ENCODE measurements at regions not wholly inside any gene's neighbourhood (a gene's known extent, or its start where the extent isn't known, plus 50 kb on each side); places are given as distances from the start of the nearest gene placed in this dataset.
"Not testable (repeated sequence)": the region's sequence is repeated elsewhere in the genome, so short reads cannot be mapped to it uniquely, and the experiment has no call there.

DNA sequence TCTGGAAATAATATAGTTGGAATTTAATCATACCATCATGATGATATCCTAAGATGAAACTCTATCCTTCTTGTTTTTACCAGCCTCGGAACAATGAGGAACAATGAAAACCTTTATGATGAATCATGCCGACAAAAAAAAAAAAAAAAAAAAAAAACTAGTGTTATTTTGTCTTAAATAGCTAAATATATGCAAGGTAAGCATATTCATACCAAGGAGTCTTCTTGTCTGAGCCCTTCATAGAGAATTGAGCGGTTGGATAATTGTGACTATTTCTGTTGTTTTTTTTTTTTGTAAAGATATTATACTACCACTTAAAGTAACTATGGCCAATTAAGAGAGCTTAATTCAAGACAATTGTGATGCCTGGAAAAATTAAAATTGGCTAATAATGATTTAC is 244.0 kb upstream of the PCDH9 start:
- H3K9me3 ChIP-seq (ENCODE audit: control insufficient read depth, insufficient read depth, low read length): no peaks in the 10 kb centered on the region
- no peak overlapping the region for H3K4me3 ChIP-seq (ENCODE audit: low read depth, low read length)
- H3K36me3 ChIP-seq (ENCODE audit: control insufficient read depth, insufficient read depth, low read length): no peaks in the 10 kb centered on the region
- H3K27me3 ChIP-seq (ENCODE audit: control insufficient read depth, insufficient read depth, low read length): no peaks in the 10 kb centered on the region
- H3K4me1 ChIP-seq (ENCODE audit: control insufficient read depth, insufficient read depth, low read length): no peaks in the 10 kb centered on the region
- H3K27ac ChIP-seq (ENCODE audit: low read depth, low read length): no peak overlapping the region
- H3K9ac ChIP-seq (ENCODE audit: low read depth, low read length): no peak overlapping the region

DNA sequence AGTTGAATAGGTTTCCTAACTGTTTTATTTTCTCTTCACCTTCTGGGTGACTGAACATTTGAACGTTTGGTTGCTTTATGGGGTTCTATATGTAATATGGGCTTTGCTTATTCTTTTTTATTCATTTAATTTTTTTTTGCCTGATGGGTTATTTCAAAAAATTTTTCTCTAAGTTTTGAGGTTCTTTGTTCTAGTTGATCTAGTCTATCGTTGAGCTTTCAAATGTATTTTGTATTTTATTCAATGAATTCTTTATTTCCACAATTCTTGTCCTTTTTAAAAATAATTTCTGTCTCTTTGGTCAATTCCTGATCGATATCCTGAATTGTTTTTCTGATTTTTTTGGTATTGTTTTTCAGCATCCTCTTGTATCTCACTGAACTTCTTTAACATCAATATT is 239.5 kb upstream of the PCDH9 start:
- Histone ChIP-seq H3K36me3 (ENCODE audit: control insufficient read depth, insufficient read depth, low read length) (no peaks in the 10 kb centered on the region), H3K4me1 (ENCODE audit: control insufficient read depth, insufficient read depth, low read length) (no peaks in the 10 kb centered on the region), H3K4me3 (ENCODE audit: low read depth, low read length) (no peak overlapping the region), H3K27ac (ENCODE audit: low read depth, low read length) (no peak overlapping the region), H3K27me3 (ENCODE audit: control insufficient read depth, insufficient read depth, low read length) (no peaks in the 10 kb centered on the region), H3K9me3 (ENCODE audit: control insufficient read depth, insufficient read depth, low read length) (no peaks in the 10 kb centered on the region), H3K9ac (ENCODE audit: low read depth, low read length) (no peak overlapping the region)

DNA sequence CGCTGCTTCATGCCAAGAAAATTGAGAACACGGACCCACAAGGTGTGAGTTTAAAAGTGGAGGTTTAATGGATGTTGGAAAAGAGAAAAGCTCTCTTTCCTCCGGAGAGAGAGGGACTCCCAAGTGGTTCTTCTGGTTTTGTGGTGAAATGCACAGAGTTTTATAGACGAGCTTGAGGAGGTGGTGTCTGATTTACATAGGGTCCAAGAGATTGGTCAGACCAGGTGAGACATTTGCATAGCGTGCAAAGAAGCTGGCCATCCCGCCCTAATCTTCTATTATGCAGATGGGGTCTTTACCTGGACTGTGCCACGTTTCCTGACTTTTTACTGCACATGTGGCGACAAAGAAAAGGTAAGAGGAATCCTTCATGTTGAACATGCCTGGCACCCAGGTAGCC is 236.4 kb upstream of the PCDH9 start:
- no peaks in the 10 kb centered on the region for H3K9me3 ChIP-seq (ENCODE audit: control insufficient read depth, insufficient read depth, low read length)
- H3K4me1 ChIP-seq (ENCODE audit: control insufficient read depth, insufficient read depth, low read length): no peaks in the 10 kb centered on the region
- no peaks in the 10 kb centered on the region for H3K27me3 ChIP-seq (ENCODE audit: control insufficient read depth, insufficient read depth, low read length)
- no peak overlapping the region for H3K9ac ChIP-seq (ENCODE audit: low read depth, low read length)
- no peaks in the 10 kb centered on the region for H3K36me3 ChIP-seq (ENCODE audit: control insufficient read depth, insufficient read depth, low read length)
- no peak overlapping the region for H3K27ac ChIP-seq (ENCODE audit: low read depth, low read length)
- H3K4me3 ChIP-seq (ENCODE audit: low read depth, low read length): no peak overlapping the region

DNA sequence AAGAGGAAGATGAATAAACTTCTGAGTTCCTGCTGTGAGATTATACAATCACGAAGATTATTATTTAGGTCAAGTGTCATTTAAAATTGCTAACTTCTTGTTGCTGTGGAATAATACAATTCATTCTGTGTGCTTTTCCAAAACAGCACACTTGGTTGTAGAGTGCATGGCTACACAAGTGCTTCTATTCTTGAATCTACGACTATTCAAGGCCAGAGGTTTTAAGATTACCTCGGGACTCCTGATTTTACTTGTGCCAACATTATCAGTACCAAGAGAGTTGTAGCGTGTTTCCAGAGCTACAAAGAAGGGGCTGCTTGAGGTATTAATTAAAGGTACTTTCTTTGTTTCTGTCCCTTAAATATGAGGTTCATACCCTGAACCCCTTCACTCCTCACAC is 234.0 kb upstream of the PCDH9 start:
- Histone ChIP-seq H3K27me3 (ENCODE audit: control insufficient read depth, insufficient read depth, low read length) (no peaks in the 10 kb centered on the region), H3K9ac (ENCODE audit: low read depth, low read length) (no peak overlapping the region), H3K27ac (ENCODE audit: low read depth, low read length) (no peak overlapping the region)

DNA sequence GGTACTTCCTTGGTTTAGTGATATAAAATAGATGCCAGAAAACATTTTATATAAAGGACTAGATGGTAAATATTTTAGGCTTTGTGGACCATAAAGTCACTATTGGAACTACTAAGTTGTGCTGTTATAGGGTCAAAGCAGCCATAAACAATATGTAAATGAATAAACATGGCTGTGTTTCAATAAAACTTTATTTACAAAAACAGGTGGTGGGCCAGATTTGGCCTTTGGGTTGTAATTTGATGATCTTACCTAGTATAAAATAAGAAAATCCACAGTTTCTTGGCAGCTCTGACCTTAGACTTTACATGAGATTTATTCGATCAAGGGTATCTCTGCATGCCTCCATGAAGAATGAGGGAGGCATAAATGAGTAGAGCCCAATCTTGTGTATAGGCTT is 232.0 kb upstream of the PCDH9 start:
- no peaks in the 10 kb centered on the region for H3K4me1 ChIP-seq (ENCODE audit: control insufficient read depth, insufficient read depth, low read length)
- no peak overlapping the region for H3K27ac ChIP-seq (ENCODE audit: low read depth, low read length)
- H3K4me3 ChIP-seq (ENCODE audit: low read depth, low read length): no peak overlapping the region
- no peaks in the 10 kb centered on the region for H3K9me3 ChIP-seq (ENCODE audit: control insufficient read depth, insufficient read depth, low read length)
- H3K27me3 ChIP-seq (ENCODE audit: control insufficient read depth, insufficient read depth, low read length): no peaks in the 10 kb centered on the region
- no peak overlapping the region for H3K9ac ChIP-seq (ENCODE audit: low read depth, low read length)
- H3K36me3 ChIP-seq (ENCODE audit: control insufficient read depth, insufficient read depth, low read length): no peaks in the 10 kb centered on the region

More for the DNA sequence above, 234.0 kb upstream of the PCDH9 start:
- Histone ChIP-seq H3K36me3 (ENCODE audit: control insufficient read depth, insufficient read depth, low read length) (no peaks in the 10 kb centered on the region), H3K4me3 (ENCODE audit: low read depth, low read length) (no peak overlapping the region), H3K9me3 (ENCODE audit: control insufficient read depth, insufficient read depth, low read length) (no peaks in the 10 kb centered on the region), H3K4me1 (ENCODE audit: control insufficient read depth, insufficient read depth, low read length) (no peaks in the 10 kb centered on the region)

DNA sequence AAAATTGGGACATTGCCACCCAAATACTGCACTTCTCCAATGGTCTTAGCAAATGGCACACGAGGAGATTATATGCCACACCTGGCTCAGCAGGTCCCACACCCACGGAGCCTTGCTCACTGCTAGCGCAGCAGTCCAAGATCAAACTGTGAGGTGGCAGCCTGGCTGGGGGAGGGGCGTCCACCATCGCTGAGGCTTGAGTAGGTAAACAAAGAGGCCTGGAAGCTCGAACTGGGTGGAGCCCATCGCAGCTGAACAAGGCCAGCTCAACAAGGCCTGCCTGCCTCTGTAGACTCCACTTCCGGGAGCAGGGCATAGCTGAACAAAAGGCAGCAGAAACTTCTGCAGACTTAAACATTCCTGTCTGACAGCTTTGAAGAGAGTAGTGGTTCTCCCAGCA is 222.4 kb upstream of the PCDH9 start:
- not testable (repeated sequence) for H3K4me3 ChIP-seq (ENCODE audit: low read depth, low read length); H3K36me3 ChIP-seq (ENCODE audit: control insufficient read depth, insufficient read depth, low read length); H3K27ac ChIP-seq (ENCODE audit: low read depth, low read length); H3K4me1 ChIP-seq (ENCODE audit: control insufficient read depth, insufficient read depth, low read length); H3K9me3 ChIP-seq (ENCODE audit: control insufficient read depth, insufficient read depth, low read length); H3K27me3 ChIP-seq (ENCODE audit: control insufficient read depth, insufficient read depth, low read length); H3K9ac ChIP-seq (ENCODE audit: low read depth, low read length)

DNA sequence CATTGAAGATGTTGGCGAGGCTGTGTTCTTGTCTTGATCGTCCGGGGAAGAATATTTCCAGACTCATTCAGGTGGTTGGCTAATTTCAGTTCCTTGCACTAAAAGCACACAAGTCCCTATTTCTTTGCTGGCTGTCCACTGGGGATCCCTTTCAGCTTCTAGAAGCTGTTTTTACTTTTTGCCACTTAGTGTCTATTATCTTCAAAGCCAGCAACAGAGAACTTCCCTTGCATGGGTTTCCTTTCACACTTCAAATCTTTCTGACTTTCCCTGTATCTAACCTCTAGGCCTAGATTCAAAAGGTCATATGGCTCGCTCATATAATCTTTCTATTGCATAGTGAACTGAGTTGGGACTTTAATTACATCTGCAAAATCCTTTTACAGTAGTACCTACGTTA is 215.3 kb upstream of the PCDH9 start:
- H3K36me3 ChIP-seq (ENCODE audit: control insufficient read depth, insufficient read depth, low read length): no peaks in the 10 kb centered on the region
- H3K27ac ChIP-seq (ENCODE audit: low read depth, low read length): no peak overlapping the region
- H3K9me3 ChIP-seq (ENCODE audit: control insufficient read depth, insufficient read depth, low read length): no peaks in the 10 kb centered on the region
- no peaks in the 10 kb centered on the region for H3K27me3 ChIP-seq (ENCODE audit: control insufficient read depth, insufficient read depth, low read length)
- H3K4me3 ChIP-seq (ENCODE audit: low read depth, low read length): no peak overlapping the region
- no peaks in the 10 kb centered on the region for H3K4me1 ChIP-seq (ENCODE audit: control insufficient read depth, insufficient read depth, low read length)
- no peak overlapping the region for H3K9ac ChIP-seq (ENCODE audit: low read depth, low read length)

DNA sequence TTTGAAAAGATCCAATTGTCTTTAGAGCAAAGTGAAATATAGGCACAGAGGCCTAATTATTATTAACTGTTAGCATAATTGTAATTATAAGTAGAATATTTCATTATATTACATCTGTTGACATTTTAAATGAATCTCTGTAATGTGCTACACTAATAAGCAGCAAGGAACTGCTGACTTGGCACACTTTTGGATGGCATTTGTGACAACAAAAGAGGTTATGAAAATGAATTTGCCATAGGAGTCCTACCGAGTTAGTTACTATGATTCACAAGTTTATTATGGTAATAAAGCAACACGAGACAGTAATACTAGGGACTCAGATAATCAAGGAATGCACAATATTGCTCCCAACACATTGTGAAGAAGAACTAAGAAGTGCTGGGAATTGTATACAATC is 213.8 kb upstream of the PCDH9 start:
- H3K4me1 ChIP-seq (ENCODE audit: control insufficient read depth, insufficient read depth, low read length): no peaks in the 10 kb centered on the region
- H3K36me3 ChIP-seq (ENCODE audit: control insufficient read depth, insufficient read depth, low read length): no peaks in the 10 kb centered on the region
- no peaks in the 10 kb centered on the region for H3K27me3 ChIP-seq (ENCODE audit: control insufficient read depth, insufficient read depth, low read length)
- H3K9me3 ChIP-seq (ENCODE audit: control insufficient read depth, insufficient read depth, low read length): no peaks in the 10 kb centered on the region
- H3K9ac ChIP-seq (ENCODE audit: low read depth, low read length): no peak overlapping the region
- no peak overlapping the region for H3K4me3 ChIP-seq (ENCODE audit: low read depth, low read length)
- H3K27ac ChIP-seq (ENCODE audit: low read depth, low read length): no peak overlapping the region

DNA sequence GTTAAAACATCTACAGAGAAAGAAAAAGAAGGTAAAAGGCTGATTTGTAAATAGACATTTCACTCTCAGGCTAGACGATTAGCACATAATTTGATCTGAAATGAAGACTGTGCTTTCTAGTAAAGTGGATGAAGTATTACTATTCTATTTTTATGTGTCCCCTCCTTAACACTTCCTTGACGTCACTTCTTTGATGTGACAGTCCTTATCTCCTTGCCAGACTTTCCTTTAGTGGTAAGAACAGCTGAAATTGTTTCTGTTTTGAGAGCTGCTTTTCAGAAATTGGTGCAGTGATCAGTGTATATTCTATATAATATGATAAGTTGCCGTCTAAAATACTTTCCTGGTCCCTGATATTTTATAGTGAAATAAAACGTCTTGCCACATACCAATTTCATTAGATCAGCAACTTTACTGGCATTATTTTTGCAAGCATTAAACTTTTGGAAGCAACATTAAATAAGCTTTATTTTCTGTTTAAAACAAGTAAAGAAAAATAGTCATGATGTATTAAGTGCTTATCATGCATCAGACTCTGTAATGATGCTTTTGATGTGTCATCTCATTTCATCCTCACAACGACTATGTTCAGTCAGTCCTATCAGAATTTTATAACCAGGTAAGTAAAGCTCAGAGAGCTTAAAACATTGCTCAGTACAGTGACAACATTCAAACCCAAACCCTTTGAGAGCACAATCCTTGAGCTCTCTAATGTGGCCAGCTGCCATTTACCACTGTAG is 210.3 kb upstream of the PCDH9 start:
- no peaks in the 10 kb centered on the region for H3K9me3 ChIP-seq (ENCODE audit: control insufficient read depth, insufficient read depth, low read length)
- no peaks in the 10 kb centered on the region for H3K36me3 ChIP-seq (ENCODE audit: control insufficient read depth, insufficient read depth, low read length)
- H3K9ac ChIP-seq (ENCODE audit: low read depth, low read length): no peak overlapping the region
- no peaks in the 10 kb centered on the region for H3K4me1 ChIP-seq (ENCODE audit: control insufficient read depth, insufficient read depth, low read length)
- no peaks in the 10 kb centered on the region for H3K27me3 ChIP-seq (ENCODE audit: control insufficient read depth, insufficient read depth, low read length)
- H3K4me3 ChIP-seq (ENCODE audit: low read depth, low read length): no peak overlapping the region
- H3K27ac ChIP-seq (ENCODE audit: low read depth, low read length): no peak overlapping the region

DNA sequence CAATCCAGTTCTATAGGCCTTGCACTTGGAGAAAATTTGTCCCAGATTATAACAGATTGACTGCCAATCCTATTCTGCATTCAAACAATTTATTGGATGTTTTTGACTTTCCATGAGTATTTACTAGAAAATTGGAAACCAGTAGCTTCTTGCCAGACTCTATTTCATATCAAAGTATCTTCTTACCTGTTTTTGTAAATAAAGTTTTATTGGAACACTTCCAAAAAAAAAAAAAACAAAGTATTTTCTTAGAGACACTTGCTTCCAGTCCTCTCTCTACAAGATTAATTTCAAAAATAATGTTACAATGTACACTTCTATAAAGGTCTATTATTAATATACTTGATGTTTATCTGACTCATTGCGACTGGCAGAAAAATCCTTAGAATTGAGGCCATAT is 209.2 kb upstream of the PCDH9 start:
- no peaks in the 10 kb centered on the region for H3K27me3 ChIP-seq (ENCODE audit: control insufficient read depth, insufficient read depth, low read length)
- no peaks in the 10 kb centered on the region for H3K4me1 ChIP-seq (ENCODE audit: control insufficient read depth, insufficient read depth, low read length)
- no peak overlapping the region for H3K9ac ChIP-seq (ENCODE audit: low read depth, low read length)
- no peak overlapping the region for H3K4me3 ChIP-seq (ENCODE audit: low read depth, low read length)
- no peaks in the 10 kb centered on the region for H3K36me3 ChIP-seq (ENCODE audit: control insufficient read depth, insufficient read depth, low read length)
- no peaks in the 10 kb centered on the region for H3K9me3 ChIP-seq (ENCODE audit: control insufficient read depth, insufficient read depth, low read length)
- no peak overlapping the region for H3K27ac ChIP-seq (ENCODE audit: low read depth, low read length)

DNA sequence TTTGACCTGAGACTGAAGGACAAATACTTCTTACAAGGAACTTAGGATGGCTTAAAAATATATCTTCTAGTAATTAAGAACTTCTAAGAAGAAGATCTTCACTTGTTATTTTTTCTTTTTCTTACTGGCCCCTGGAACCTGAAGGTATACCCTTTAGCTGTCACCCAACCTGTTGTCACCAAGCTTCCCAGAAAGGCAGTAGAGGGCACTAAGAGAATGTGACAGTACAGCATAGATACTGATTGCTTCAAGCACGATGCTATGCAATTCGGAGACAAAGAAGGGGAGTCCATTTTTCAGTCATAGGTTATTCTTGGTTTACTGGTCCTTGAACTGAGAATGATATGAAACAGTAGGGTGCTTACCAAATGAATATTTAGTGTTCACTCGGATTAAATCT is 208.3 kb upstream of the PCDH9 start:
- Histone ChIP-seq H3K4me3 (ENCODE audit: low read depth, low read length) (no peak overlapping the region), H3K9ac (ENCODE audit: low read depth, low read length) (no peak overlapping the region), H3K27me3 (ENCODE audit: control insufficient read depth, insufficient read depth, low read length) (no peaks in the 10 kb centered on the region), H3K27ac (ENCODE audit: low read depth, low read length) (no peak overlapping the region), H3K36me3 (ENCODE audit: control insufficient read depth, insufficient read depth, low read length) (no peaks in the 10 kb centered on the region), H3K4me1 (ENCODE audit: control insufficient read depth, insufficient read depth, low read length) (no peaks in the 10 kb centered on the region), H3K9me3 (ENCODE audit: control insufficient read depth, insufficient read depth, low read length) (no peaks in the 10 kb centered on the region)

DNA sequence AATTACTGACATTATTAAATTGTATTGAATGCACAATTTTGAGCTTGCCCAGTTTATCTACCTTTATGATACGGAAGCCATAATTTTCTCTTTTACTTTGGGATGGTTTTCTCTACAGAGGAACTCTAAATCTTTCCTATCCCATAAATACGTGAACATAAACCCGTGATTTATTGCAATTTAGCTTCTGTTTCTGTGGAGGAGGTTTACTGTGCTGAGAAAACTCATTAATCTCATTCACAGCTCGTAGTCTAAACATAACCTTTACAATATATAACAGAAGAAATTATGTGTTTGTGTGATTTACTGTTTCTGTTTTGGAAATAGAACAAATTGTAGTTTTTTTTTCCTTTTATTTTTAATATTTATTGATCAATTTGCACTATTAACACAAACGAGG is 207.1 kb upstream of the PCDH9 start:
- Histone ChIP-seq H3K9ac (ENCODE audit: low read depth, low read length) (no peak overlapping the region), H3K4me1 (ENCODE audit: control insufficient read depth, insufficient read depth, low read length) (no peaks in the 10 kb centered on the region)

More for the DNA sequence above, 207.1 kb upstream of the PCDH9 start:
- Histone ChIP-seq H3K4me3 (ENCODE audit: low read depth, low read length) (no peak overlapping the region), H3K9me3 (ENCODE audit: control insufficient read depth, insufficient read depth, low read length) (no peaks in the 10 kb centered on the region), H3K27ac (ENCODE audit: low read depth, low read length) (no peak overlapping the region), H3K36me3 (ENCODE audit: control insufficient read depth, insufficient read depth, low read length) (no peaks in the 10 kb centered on the region), H3K27me3 (ENCODE audit: control insufficient read depth, insufficient read depth, low read length) (no peaks in the 10 kb centered on the region)

All from HUES48 (cell line).